ENCODE measurements at regions not wholly inside any gene's neighbourhood (a gene's known extent, or its start where the extent isn't known, plus 50 kb on each side); places are given as distances from the start of the nearest gene placed in this dataset.
"Not testable (repeated sequence)": the region's sequence is repeated elsewhere in the genome, so short reads cannot be mapped to it uniquely, and the experiment has no call there.

DNA sequence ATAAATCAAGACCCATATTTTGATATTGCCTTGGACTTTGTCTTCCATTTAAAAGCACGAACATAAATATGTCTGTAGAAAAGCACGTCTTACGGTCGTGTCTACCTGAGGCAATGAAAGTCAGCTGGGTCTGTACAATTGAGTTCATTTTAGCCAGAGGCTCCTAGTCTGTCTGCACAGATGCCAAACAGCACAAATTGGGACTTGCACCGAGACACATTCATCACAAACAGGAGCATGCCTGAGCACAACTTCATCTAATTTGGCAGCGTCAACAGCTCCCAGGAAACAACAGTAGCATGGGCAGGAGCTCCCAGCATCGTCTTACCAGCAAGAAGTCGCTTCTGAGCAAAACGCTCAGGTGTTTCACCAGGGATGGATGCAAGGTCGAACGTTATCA, 687.0 kb downstream of the EFNB2 start:
- ATAC-seq (no peak), DNase-seq (no peak)
- Histone ChIP-seq H3K36me3 (no peaks in the 10 kb centered on the region), H3K27ac (no peak overlapping the region), H3K4me3 (no peak overlapping the region), H3K27me3 (ENCODE audit: low read depth) (no peaks in the 10 kb centered on the region), H3K9me3 (no peaks in the 10 kb centered on the region), H3K4me1 (no peaks in the 10 kb centered on the region)
- TF ChIP-seq, protein P1, sequence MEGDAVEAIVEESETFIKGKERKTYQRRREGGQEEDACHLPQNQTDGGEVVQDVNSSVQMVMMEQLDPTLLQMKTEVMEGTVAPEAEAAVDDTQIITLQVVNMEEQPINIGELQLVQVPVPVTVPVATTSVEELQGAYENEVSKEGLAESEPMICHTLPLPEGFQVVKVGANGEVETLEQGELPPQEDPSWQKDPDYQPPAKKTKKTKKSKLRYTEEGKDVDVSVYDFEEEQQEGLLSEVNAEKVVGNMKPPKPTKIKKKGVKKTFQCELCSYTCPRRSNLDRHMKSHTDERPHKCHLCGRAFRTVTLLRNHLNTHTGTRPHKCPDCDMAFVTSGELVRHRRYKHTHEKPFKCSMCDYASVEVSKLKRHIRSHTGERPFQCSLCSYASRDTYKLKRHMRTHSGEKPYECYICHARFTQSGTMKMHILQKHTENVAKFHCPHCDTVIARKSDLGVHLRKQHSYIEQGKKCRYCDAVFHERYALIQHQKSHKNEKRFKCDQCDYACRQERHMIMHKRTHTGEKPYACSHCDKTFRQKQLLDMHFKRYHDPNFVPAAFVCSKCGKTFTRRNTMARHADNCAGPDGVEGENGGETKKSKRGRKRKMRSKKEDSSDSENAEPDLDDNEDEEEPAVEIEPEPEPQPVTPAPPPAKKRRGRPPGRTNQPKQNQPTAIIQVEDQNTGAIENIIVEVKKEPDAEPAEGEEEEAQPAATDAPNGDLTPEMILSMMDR (IDR thresholded peaks at IDR 0.05): no peak
- intact Hi-C loops (cut with DNase I): no loop called here

DNA sequence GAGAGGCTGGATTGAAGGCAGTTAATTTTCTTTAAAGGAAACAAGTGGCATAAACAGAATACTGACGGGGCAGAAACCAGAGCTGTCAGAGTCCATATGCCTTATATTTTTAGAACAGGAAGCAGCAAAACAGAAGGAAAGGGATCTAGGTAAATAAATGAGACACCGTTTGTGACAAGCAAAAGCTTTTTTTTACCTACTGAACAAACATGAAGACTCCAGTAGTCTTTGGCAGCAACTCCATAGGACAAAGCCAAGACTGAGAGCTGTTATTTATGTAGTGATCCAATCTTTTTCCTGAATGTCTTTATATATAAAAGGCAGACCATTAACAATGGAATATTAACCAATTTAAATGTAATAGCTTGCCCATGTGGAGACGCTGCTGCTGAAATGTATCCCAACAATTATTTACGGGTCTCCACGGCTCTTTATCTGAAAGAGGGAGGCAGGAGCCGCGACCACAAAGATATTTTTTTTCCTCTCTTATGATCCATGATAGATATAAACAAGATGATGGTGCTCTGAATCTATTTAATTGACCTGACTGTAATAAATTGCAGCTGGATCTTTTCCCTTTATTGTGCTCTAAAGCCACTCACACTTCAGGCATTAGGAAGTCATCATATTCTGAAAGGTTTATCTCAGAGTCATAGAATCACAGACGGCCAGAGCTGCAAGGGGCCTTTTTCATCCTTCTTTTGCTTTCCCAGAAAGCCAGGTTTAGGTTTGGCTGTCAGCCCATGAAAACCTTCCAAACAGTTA, 687.8 kb downstream of the EFNB2 start:
- Histone ChIP-seq H3K9me3 (no peaks in the 10 kb centered on the region), H3K27ac (no peak overlapping the region), H3K27me3 (ENCODE audit: low read depth) (no peaks in the 10 kb centered on the region), H3K4me3 (no peak overlapping the region), H3K36me3 (no peaks in the 10 kb centered on the region), H3K4me1 (no peaks in the 10 kb centered on the region)
- TF ChIP-seq, protein P1 (IDR thresholded peaks at IDR 0.05): no peak
- ATAC-seq (no peak), DNase-seq (no peak)
- intact Hi-C loops (cut with DNase I): no loop called here

DNA sequence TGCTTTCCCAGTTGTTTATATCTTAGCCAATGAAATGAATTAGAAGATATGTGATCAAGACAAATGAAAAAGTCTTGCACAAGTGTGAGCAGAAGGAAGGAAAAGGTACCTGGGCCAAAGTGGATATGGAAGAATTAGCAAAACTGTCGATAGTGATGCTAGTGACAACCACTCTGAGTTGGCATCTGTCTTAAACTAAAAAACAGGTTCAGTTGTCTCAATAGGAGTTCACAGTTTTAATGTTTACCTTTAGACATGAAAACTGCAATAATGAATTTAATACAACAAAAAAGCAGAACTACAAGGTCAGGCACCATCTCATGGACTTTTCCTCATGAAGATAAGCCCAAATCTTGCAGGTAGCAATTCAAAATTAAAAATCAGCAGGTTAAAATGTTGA, 688.5 kb downstream of the EFNB2 start:
- no peak overlapping the region for H3K27ac ChIP-seq
- intact Hi-C loops (cut with DNase I): no loop called here
- H3K9me3 ChIP-seq: no peaks in the 10 kb centered on the region
- H3K4me3 ChIP-seq: no peak overlapping the region
- no peak for DNase-seq
- ATAC-seq: no peak
- H3K4me1 ChIP-seq: no peaks in the 10 kb centered on the region
- TF ChIP-seq, protein P1 (IDR thresholded peaks at IDR 0.05): no peak
- no peaks in the 10 kb centered on the region for H3K27me3 ChIP-seq (ENCODE audit: low read depth)
- H3K36me3 ChIP-seq: no peaks in the 10 kb centered on the region

DNA sequence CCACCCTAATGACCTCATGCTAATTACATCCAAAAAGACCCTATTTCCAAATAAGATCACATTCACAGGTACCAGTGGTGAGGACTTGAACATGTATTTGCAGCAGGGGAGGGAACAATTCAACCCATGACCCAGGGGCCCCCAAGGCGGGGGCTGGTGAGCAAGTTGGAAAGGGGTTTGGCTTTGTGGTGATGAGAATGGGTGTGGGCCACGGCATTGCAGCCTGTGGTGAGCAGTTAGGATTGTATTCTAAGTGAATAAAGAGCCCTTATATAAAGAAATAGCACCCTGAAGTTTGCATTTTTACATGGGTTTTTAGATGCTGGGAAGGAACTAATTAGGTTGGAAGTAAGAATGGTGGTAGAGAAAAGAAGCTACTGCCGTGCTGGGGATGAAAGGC, 694.2 kb downstream of the EFNB2 start:
- H3K4me1 ChIP-seq: no peaks in the 10 kb centered on the region
- no peaks in the 10 kb centered on the region for H3K27me3 ChIP-seq (ENCODE audit: low read depth)
- no peaks in the 10 kb centered on the region for H3K36me3 ChIP-seq
- TF ChIP-seq, protein P1 (IDR thresholded peaks at IDR 0.05): no peak
- DNase-seq: no peak
- no peak for ATAC-seq
- H3K9me3 ChIP-seq: no peaks in the 10 kb centered on the region
- no peak overlapping the region for H3K27ac ChIP-seq
- no peak overlapping the region for H3K4me3 ChIP-seq
- intact Hi-C loops (cut with DNase I): no loop called here

DNA sequence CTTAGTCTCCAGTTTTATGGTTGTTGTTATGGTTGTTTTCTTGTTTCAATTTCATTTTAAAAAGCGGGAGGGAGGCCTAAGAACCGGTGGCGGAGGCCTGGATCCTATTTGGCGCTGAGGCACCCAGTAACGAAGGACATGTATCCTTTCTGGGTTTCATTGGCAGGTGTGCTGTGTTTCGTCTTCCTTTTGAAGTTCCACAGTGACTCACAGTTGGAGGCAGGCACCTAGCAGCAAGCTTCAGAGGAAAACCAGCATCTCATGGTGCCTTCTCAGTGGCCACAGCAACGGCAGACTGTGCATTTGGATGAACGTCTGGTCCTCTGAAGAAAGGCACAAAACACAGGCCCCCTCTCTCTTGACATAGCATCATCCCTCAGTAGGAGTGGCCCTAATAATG, 697.2 kb downstream of the EFNB2 start:
- intact Hi-C loops (cut with DNase I): no loop called here
- ATAC-seq: no peak
- DNase-seq: no peak

DNA sequence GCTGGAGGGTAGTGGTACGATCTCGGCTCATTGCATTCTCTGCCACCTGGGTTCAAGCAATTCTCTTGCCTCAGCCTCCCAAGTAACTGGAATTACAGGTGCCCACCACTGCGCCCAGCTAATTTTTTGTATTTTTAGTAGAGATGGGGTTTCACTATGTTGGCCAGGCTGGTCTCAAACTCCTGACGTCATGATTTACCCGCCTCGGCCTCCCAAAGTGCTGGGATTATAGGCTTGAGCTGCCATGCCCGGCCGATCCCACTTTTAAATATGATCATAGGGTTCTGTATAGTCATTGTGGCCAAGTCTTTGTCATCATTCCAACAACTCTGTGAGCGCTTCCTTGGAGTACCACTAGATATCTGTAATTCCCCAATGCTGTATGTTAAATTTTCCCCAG, 698.2 kb downstream of the EFNB2 start:
- not testable (repeated sequence) for ATAC-seq, DNase-seq

More for the DNA sequence above, 697.2 kb downstream of the EFNB2 start:
- TF ChIP-seq, protein P1 (IDR thresholded peaks at IDR 0.05): no peak
- Histone ChIP-seq H3K4me1 (no peaks in the 10 kb centered on the region), H3K27ac (no peak overlapping the region), H3K9me3 (no peaks in the 10 kb centered on the region), H3K27me3 (ENCODE audit: low read depth) (no peaks in the 10 kb centered on the region), H3K4me3 (no peak overlapping the region), H3K36me3 (no peaks in the 10 kb centered on the region)

More for the DNA sequence above, 698.2 kb downstream of the EFNB2 start:
- H3K27me3 ChIP-seq (ENCODE audit: low read depth); H3K36me3 ChIP-seq; H3K9me3 ChIP-seq; intact Hi-C loops (cut with DNase I); H3K4me1 ChIP-seq; H3K4me3 ChIP-seq; H3K27ac ChIP-seq: not testable (repeated sequence)
